SIG-M5 (cell line): ENCODE measurements at regions not wholly inside any gene's neighbourhood (a gene's known extent, or its start where the extent isn't known, plus 50 kb on each side); places are given as distances from the start of the nearest gene placed in this dataset.

Experiments used
- DNase-seq: peaks from one replicate; lab custom pipeline; 2025; lab: John Stamatoyannopoulos, UW

- no peak for DNase-seq
Measured at GRCh38 chr5:158022837-158023236, 163.9 kb upstream of the CLINT1 start.

GRCh38 chr5:158022393-158022792 is 163.4 kb upstream of the CLINT1 start:
- no peak for DNase-seq

- no peak for DNase-seq
Measured at GRCh38 chr5:158020555-158021418, 161.8 kb upstream of the CLINT1 start.

GRCh38 chr5:158017469-158017868 is 158.5 kb upstream of the CLINT1 start:
- no peak for DNase-seq

GRCh38 chr5:158014372-158014771 is 155.4 kb upstream of the CLINT1 start:
- DNase-seq: no peak

- DNase-seq: no peak
Measured at GRCh38 chr5:158013939-158014338, 155.0 kb upstream of the CLINT1 start.

GRCh38 chr5:158013303-158013702 is 154.4 kb upstream of the CLINT1 start:
- DNase-seq: no peak

- no peak for DNase-seq
Measured at GRCh38 chr5:158011422-158011821, 152.5 kb upstream of the CLINT1 start.

- DNase-seq: no peak
Measured at GRCh38 chr5:158010831-158011230, 151.9 kb upstream of the CLINT1 start.

GRCh38 chr5:158007336-158007735 is 148.4 kb upstream of the CLINT1 start:
- no peak for DNase-seq

- no peak for DNase-seq
Measured at GRCh38 chr5:157999696-158000095, 140.8 kb upstream of the CLINT1 start.

- DNase-seq: no peak
Measured at GRCh38 chr5:157997991-157998504, 139.1 kb upstream of the CLINT1 start.

GRCh38 chr5:157994906-157995519 is 136.1 kb upstream of the CLINT1 start:
- DNase-seq: no peak

GRCh38 chr5:157993986-157994691 is 135.2 kb upstream of the CLINT1 start:
- no peak for DNase-seq

GRCh38 chr5:157993201-157993600 is 134.3 kb upstream of the CLINT1 start:
- DNase-seq: no peak

GRCh38 chr5:157990583-157991181 is 131.7 kb upstream of the CLINT1 start:
- no peak for DNase-seq

GRCh38 chr5:157989296-157989695 is 130.4 kb upstream of the CLINT1 start:
- DNase-seq: no peak

- DNase-seq: no peak
Measured at GRCh38 chr5:157987259-157987658, 128.3 kb upstream of the CLINT1 start.

- no peak for DNase-seq
Measured at GRCh38 chr5:157986431-157986990, 127.6 kb upstream of the CLINT1 start.

- DNase-seq: no peak
Measured at GRCh38 chr5:157984611-157985010, 125.7 kb upstream of the CLINT1 start.

GRCh38 chr5:157983906-157984551 is 125.1 kb upstream of the CLINT1 start:
- no peak for DNase-seq
